ENCODE measurements at regions not wholly inside any gene's neighbourhood (a gene's known extent, or its start where the extent isn't known, plus 50 kb on each side); places are given as distances from the start of the nearest gene placed in this dataset.

DNA sequence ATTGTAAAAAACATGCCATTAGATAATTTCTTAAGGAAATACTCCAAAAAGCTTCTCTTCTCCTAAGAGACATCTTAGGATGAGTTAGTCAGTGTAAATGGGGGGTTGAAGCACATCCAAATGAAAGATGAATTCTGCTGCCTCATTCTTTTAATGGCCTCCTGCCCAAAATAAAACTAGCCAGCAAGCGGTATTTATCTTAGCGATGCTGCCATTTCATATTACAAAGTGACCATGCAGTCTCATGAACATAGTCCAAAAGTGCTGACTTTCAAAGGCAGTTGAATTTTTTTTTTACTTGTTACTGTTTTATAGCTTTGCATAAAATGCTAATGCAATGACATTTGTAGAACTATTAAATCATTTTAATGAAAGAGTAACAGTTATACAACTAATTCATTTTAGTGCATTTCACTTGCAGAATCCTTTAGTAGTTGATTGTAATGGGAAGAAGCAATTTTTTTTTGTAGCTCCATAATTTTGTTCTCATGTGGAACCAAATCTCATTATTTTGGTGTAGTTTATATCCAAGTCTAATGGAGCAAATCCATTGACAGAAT is 151.5 kb downstream of the CAVIN4 start:
- TF ChIP-seq BHLHE40 (IDR thresholded peaks at IDR 0.05; ENCODE audit: borderline replicate concordance): no peak
- TF ChIP-seq HDGF (IDR thresholded peaks at IDR 0.05; ENCODE audit: borderline replicate concordance): no peak
- TF ChIP-seq LEF1 (IDR thresholded peaks at IDR 0.05; ENCODE audit: borderline replicate concordance): no peak
- no peak for TF ChIP-seq FOXK2 (IDR thresholded peaks at IDR 0.05)
- TF ChIP-seq FOXA1 (IDR thresholded peaks at IDR 0.05): no peak
- no peak for TF ChIP-seq ARNT (IDR thresholded peaks at IDR 0.05)
- TF ChIP-seq SP1 (IDR thresholded peaks at IDR 0.05): no peak
- TF ChIP-seq FOXM1 (IDR thresholded peaks at IDR 0.05; ENCODE audit: borderline replicate concordance): no peak
